HUES48 (cell line): ENCODE measurements at regions not wholly inside any gene's neighbourhood (a gene's known extent, or its start where the extent isn't known, plus 50 kb on each side); places are given as distances from the start of the nearest gene placed in this dataset.
"Not testable (repeated sequence)": the region's sequence is repeated elsewhere in the genome, so short reads cannot be mapped to it uniquely, and the experiment has no call there.

Source experiments
- H3K27ac ChIP-seq: one replicate; pipeline ENCODE4 v1.7.0; 2013; ENCODE audit warnings: low read depth, low read length, inconsistent platforms
- H3K27me3 ChIP-seq: 2 replicates; pipeline ENCODE4 v1.6.1; 2013; ENCODE audit warnings: mild to moderate bottlenecking, low read length; ENCODE audit not compliant: control insufficient read depth, insufficient read depth
- H3K36me3 ChIP-seq: 2 replicates; pipeline ENCODE4 v1.6.1; 2013; ENCODE audit warnings: low read length; ENCODE audit not compliant: control insufficient read depth, insufficient read depth
- H3K4me1 ChIP-seq: 2 replicates; pipeline ENCODE4 v1.6.1; 2013; ENCODE audit warnings: mild to moderate bottlenecking, low read length; ENCODE audit not compliant: control insufficient read depth, insufficient read depth
- H3K4me3 ChIP-seq: 2 replicates; pipeline ENCODE4 v1.5.1; 2013; ENCODE audit warnings: mild to moderate bottlenecking, low read depth, low read length
- H3K9ac ChIP-seq: 2 replicates; pipeline ENCODE4 v1.6.1; 2013; ENCODE audit warnings: mild to moderate bottlenecking, low read depth, low read length, moderate library complexity
- H3K9me3 ChIP-seq: 2 replicates; pipeline ENCODE4 v1.6.1; 2013; ENCODE audit warnings: low read length; ENCODE audit not compliant: control insufficient read depth, insufficient read depth

- no peak overlapping the region for H3K27ac ChIP-seq
- H3K4me1 ChIP-seq, result no peaks in the 10 kb centered on the region
- H3K9ac ChIP-seq, result no peak overlapping the region
- no peaks in the 10 kb centered on the region for H3K36me3 ChIP-seq
- H3K4me3 ChIP-seq, result no peak overlapping the region
- H3K9me3 ChIP-seq, result 0 out of 2 replicates have a peak, but pooled peaks cover 2% of the 10 kb centered on the region
- H3K27me3 ChIP-seq, result no peaks in the 10 kb centered on the region
Observed at GRCh38 chr2:81007104-81007503, 702.6 kb upstream of the LRRTM1 start.

- Histone ChIP-seq H3K9me3 (0 out of 2 replicates have a peak, but pooled peaks cover 2% of the 10 kb centered on the region), H3K36me3 (no peaks in the 10 kb centered on the region), H3K4me3 (no peak overlapping the region), H3K4me1 (no peaks in the 10 kb centered on the region; the same call in 1 of the 2 replicates), H3K9ac (no peak overlapping the region), H3K27ac (no peak overlapping the region), H3K27me3 (no peaks in the 10 kb centered on the region)
Observed at GRCh38 chr2:81002906-81003305, 698.4 kb upstream of the LRRTM1 start.

DNA sequence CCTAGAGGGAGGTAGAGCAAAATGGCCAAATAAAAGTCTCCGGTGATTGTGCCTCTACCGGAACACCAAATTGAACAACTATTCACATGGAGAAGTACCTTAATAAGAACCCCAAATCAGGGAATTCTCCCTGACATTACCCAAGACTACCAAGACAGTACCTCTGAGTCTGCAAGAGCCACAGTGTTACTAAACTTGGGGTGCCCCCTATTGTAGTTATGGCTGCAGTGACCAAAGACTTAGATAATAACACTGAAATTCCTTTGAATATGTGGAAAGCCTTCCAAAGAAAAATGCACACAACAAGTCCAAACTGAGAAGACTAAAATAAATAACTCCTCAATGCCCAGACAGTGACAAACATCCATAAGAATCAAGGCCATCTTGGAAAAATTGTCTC, 682.9 kb upstream of the LRRTM1 start:
- Histone ChIP-seq H3K9me3 (peaks cover 9% of the 10 kb centered on the region; the same call in 1 of the 2 replicates), H3K27me3 (no peaks in the 10 kb centered on the region), H3K4me1 (peaks cover 5% of the 10 kb centered on the region; the same call in 1 of the 2 replicates), H3K27ac (no peak overlapping the region), H3K4me3 (no peak overlapping the region), H3K36me3 (no peaks in the 10 kb centered on the region), H3K9ac (no peak overlapping the region)

DNA sequence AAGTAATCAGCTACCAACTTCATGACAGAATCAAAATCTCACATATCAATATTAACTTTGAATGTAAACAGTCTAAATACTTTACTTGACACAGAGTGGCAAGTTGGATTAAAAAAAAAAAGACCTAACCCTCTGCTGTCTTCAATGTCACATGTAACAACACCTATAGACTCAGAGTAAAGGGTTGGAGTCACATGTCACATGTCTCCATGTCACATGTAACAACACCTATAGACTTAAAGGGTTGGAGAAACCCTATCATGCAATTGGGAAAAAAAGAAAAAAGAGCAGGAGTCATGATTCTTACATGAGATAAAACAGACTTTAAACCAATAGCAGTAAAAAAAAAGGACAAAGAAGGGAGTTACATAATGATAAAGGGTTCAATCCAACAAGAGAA, 665.3 kb upstream of the LRRTM1 start:
- Histone ChIP-seq H3K4me3 (no peak overlapping the region), H3K4me1 (no peaks in the 10 kb centered on the region), H3K27ac (no peak overlapping the region), H3K9me3 (peaks cover 9% of the 10 kb centered on the region), H3K36me3 (no peaks in the 10 kb centered on the region), H3K9ac (no peak overlapping the region), H3K27me3 (no peaks in the 10 kb centered on the region)

- Histone ChIP-seq H3K4me1 (no peaks in the 10 kb centered on the region), H3K4me3 (no peak overlapping the region), H3K9me3 (peaks cover 9% of the 10 kb centered on the region), H3K27ac (no peak overlapping the region), H3K9ac (no peak overlapping the region), H3K36me3 (no peaks in the 10 kb centered on the region), H3K27me3 (no peaks in the 10 kb centered on the region)
Observed at GRCh38 chr2:80968450-80968849, 663.9 kb upstream of the LRRTM1 start.

DNA sequence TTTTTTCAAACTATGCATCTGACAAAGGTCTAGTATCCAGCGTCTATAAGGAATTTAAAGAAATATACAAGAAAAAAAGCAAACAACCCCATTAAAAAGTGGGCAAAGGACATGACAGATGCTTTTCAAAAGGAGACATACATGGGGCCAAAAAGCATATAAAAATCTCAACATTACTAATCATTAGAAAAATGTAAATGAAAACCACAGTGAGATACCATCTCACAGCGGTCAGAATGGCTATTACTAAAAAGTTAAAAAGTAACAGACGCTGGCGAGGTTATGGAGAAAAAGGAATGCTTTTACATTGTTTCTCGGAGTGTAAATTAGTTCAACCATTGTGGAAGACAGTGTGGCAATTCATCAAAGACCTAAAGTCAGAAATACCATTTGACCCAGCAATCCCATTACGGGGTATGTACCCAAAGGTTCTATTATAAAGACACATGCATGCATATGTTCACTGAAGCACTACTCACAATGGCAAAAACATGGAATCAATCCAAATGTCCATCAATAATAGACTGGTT, 643.1 kb upstream of the LRRTM1 start:
- no peaks in the 10 kb centered on the region for H3K9me3 ChIP-seq
- peaks cover 4% of the 10 kb centered on the region; the same call in 1 of the 2 replicates for H3K4me1 ChIP-seq

DNA sequence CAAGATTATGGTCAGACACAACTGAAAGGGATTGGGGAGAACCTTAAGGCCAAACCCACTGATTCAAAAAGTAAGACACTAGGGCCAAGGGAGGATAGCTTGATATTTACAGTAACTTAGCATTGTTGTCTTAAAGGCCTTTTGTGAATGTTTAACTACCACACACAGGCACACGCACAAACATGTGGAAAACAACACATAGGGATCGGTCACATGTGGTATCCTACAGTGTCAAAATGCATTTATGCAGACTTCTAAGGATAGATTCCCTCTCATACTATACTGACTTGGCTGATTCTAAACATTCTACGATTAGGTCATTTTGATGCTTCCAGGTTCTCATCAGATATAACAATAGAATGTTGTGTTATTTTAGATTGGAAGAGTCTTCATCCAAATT, 638.9 kb upstream of the LRRTM1 start:
- Histone ChIP-seq H3K4me3 (no peak overlapping the region), H3K4me1 (no peaks in the 10 kb centered on the region), H3K36me3 (no peaks in the 10 kb centered on the region), H3K27me3 (no peaks in the 10 kb centered on the region), H3K27ac (no peak overlapping the region), H3K9me3 (no peaks in the 10 kb centered on the region), H3K9ac (no peak overlapping the region)

More for the DNA sequence above, 643.1 kb upstream of the LRRTM1 start:
- no peak overlapping the region for H3K9ac ChIP-seq
- H3K36me3 ChIP-seq, result no peaks in the 10 kb centered on the region
- H3K27ac ChIP-seq, result no peak overlapping the region
- H3K27me3 ChIP-seq, result no peaks in the 10 kb centered on the region
- H3K4me3 ChIP-seq, result no peak overlapping the region

DNA sequence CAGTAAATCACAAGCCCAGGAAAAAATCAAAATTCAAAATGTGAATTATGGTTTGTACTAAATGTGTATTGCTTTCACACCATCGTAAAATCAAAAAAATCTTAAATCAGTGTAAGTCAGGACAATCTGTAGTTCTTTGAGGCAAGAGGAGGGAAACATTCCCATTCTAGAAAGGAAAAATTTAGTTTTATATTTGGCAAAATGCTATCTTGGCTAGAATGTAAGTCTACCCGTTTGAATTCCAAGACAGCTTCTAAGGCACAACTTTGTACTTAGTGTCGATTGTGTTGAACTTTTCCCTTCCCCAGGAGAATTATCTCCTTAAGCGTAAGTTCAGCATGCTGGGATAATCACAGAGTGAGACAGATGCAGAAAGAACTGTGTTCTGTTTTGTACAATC, 638.2 kb upstream of the LRRTM1 start:
- no peaks in the 10 kb centered on the region for H3K9me3 ChIP-seq
- no peaks in the 10 kb centered on the region for H3K4me1 ChIP-seq
- H3K4me3 ChIP-seq, result no peak overlapping the region
- H3K36me3 ChIP-seq, result no peaks in the 10 kb centered on the region
- no peaks in the 10 kb centered on the region for H3K27me3 ChIP-seq
- no peak overlapping the region for H3K27ac ChIP-seq
- H3K9ac ChIP-seq, result no peak overlapping the region

DNA sequence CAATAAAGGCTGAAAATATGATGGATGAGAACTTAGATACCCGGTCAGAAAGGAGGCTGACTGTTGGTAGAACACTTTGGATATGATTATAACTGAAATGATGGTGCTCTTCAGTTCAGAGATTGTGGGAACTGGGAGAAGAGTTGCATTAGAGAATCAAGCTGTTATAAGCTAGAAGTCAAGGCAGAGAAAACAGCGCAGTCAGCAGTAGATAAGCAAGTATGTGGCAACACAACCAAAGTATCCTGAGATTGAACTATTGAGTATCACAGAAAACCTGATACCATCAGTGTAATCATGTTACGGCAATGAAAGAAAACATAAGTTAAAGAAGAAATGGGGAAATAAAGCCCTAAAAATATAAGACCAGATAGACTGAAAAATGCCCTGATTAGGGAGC, 633.9 kb upstream of the LRRTM1 start:
- Histone ChIP-seq H3K27me3 (no peaks in the 10 kb centered on the region), H3K27ac (no peak overlapping the region), H3K9me3 (no peaks in the 10 kb centered on the region), H3K36me3 (no peaks in the 10 kb centered on the region), H3K4me3 (no peak overlapping the region), H3K4me1 (no peaks in the 10 kb centered on the region), H3K9ac (no peak overlapping the region)

- H3K27me3 ChIP-seq, H3K9ac ChIP-seq, H3K4me3 ChIP-seq, H3K9me3 ChIP-seq, H3K4me1 ChIP-seq, H3K36me3 ChIP-seq, H3K27ac ChIP-seq: not testable (repeated sequence)
Observed at GRCh38 chr2:80931820-80932219, 627.3 kb upstream of the LRRTM1 start.

- H3K27me3 ChIP-seq, result no peaks in the 10 kb centered on the region
- no peak overlapping the region for H3K27ac ChIP-seq
- no peak overlapping the region for H3K9ac ChIP-seq
- H3K36me3 ChIP-seq, result no peaks in the 10 kb centered on the region
- no peaks in the 10 kb centered on the region for H3K4me1 ChIP-seq
- H3K4me3 ChIP-seq, result no peak overlapping the region
- peaks cover 10% of the 10 kb centered on the region for H3K9me3 ChIP-seq
Observed at GRCh38 chr2:80930777-80931176, 626.2 kb upstream of the LRRTM1 start.

GRCh38 chr2:80926168-80926567, 621.6 kb upstream of the LRRTM1 start:
- Histone ChIP-seq H3K4me3 (no peak overlapping the region), H3K9me3 (peaks cover 7% of the 10 kb centered on the region), H3K27ac (no peak overlapping the region), H3K27me3 (no peaks in the 10 kb centered on the region), H3K4me1 (no peaks in the 10 kb centered on the region), H3K36me3 (no peaks in the 10 kb centered on the region), H3K9ac (no peak overlapping the region)
